KBM-7 (cell line): ENCODE measurements at regions not wholly inside any gene's neighbourhood (a gene's known extent, or its start where the extent isn't known, plus 50 kb on each side); places are given as distances from the start of the nearest gene placed in this dataset.
A peak's percentile ranks its signal among the peaks of the same experiment; 100 is the strongest.
"Not testable (repeated sequence)": the region's sequence is repeated elsewhere in the genome, so short reads cannot be mapped to it uniquely, and the experiment has no call there.

Experiments
- DNase-seq: peaks from one replicate; pipeline ENCODE4 v3.0.0-alpha.2; 2015
- in situ Hi-C: fragments of 300-500 bp; cut with MboI; formaldehyde crosslinking; loops from 2 replicates; pipeline ENCODE4 v1.14.3; 2020; ENCODE audit warnings: low sequenced_read_pairs, low pct_unique_long_range_greater_than_20kb, mixed read lengths

- DNase-seq, result peak; percentile 12
- in situ Hi-C loops, result no loop called here
Observed at GRCh38 chr3:161598639-161599038, 102.0 kb downstream of the OTOL1 start.

GRCh38 chr3:161599697-161600096 lies 103.1 kb downstream of the OTOL1 start:
- in situ Hi-C loops, result no loop called here

GRCh38 chr3:161600173-161600572 lies 103.6 kb downstream of the OTOL1 start:
- in situ Hi-C loops, result no loop called here
- DNase-seq, result no peak

More at GRCh38 chr3:161599697-161600096, 103.1 kb downstream of the OTOL1 start:
- no peak for DNase-seq

GRCh38 chr3:161602475-161602874 lies 105.9 kb downstream of the OTOL1 start:
- in situ Hi-C loops, result no loop called here
- no peak for DNase-seq

GRCh38 chr3:161602918-161603317 lies 106.3 kb downstream of the OTOL1 start:
- in situ Hi-C loops, result no loop called here
- no peak for DNase-seq

DNA sequence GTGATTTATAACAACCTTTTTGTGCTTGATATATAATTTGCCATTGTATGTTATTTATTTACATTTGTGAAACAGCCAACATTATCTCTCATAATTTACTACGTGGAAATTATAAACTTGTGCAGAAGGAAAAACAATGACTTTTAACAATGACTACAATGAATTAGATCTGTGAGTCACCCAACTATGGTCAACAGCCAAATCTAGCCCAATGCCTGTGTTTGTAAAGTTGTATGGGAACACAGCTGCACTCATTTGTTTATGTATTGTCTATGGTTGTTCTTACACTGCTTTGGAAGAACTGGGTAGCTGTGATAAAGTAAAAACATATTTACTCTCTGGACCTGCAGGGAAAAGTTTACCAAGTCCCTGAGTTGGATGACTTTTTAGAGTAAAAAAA lies 110.4 kb downstream of the OTOL1 start:
- no peak for DNase-seq
- in situ Hi-C loops, result no loop called here

DNA sequence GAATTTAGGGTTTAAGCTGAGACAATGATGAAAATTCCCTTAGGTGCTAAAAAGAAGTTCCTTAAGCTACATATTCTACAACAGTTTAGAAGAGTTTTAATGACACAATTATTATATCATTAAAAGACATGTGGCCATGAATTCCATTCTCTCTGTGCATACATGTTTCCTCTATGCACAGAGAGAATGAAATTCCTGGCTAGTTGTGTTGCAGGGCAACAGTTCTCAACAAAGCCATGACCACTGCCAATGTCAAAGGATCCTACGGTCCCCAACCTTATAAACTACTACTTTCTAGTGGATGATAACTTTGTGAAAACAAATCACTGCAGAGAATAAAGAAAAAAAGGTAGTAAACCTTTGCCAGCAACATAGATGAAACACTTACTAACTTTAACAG lies 122.7 kb downstream of the OTOL1 start:
- in situ Hi-C loops, result no loop called here
- no peak for DNase-seq

GRCh38 chr3:161630794-161631193 lies 134.2 kb downstream of the OTOL1 start:
- peak; percentile 34 for DNase-seq
- in situ Hi-C loops, result no loop called here

- in situ Hi-C loops, result no loop called here
- no peak for DNase-seq
Observed at GRCh38 chr3:161631536-161631935, 134.9 kb downstream of the OTOL1 start.

DNA sequence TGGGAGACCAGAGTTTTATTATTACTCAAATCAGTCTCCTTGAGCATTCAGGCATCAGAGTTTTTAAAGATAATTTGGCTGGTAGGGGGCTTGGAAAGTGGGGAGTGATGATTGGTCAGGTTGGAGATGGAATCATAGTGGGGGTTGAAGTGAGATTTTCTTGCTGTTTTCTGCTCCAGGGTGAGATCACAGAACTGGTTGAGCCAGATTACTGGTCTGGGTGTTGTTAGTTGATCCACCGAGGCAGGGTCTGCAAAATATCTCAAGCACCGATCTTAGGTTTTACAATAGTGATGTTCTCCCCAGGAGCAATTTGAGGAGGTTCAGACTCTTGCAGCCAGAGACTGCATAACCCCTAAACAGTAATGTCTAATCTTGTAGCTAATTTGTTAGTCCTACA lies 141.0 kb downstream of the OTOL1 start:
- in situ Hi-C loops, result no loop called here

DNA sequence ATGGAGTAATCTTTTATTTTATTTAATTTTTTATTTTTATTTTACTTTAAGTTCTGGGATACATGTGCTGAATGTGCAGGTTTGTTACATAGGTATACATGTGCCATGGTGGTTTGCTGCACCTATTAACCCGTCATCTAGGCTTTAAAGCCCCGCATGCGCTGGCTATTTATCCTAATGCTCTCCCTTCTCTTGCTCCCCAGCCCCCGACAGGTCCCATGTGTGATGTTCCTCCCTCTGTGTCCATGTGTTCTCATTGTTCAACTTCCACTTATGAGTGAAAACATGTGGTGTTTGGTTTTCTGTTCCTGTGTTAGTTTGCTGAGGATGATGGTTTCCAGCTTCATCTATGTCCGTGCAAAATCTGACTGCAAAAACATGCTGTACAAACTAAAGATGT lies 142.5 kb downstream of the OTOL1 start:
- not testable (repeated sequence) for DNase-seq

More for the DNA sequence above, 141.0 kb downstream of the OTOL1 start:
- no peak for DNase-seq

GRCh38 chr3:161640181-161640580 lies 143.6 kb downstream of the OTOL1 start:
- no peak for DNase-seq
- in situ Hi-C loops, result no loop called here

More for the DNA sequence above, 142.5 kb downstream of the OTOL1 start:
- in situ Hi-C loops, result not testable (repeated sequence)

GRCh38 chr3:161641287-161641686 lies 144.7 kb downstream of the OTOL1 start:
- in situ Hi-C loops, result no loop called here

GRCh38 chr3:161644891-161645635 lies 148.5 kb downstream of the OTOL1 start:
- in situ Hi-C loops, result no loop called here

More at GRCh38 chr3:161641287-161641686, 144.7 kb downstream of the OTOL1 start:
- no peak for DNase-seq

DNA sequence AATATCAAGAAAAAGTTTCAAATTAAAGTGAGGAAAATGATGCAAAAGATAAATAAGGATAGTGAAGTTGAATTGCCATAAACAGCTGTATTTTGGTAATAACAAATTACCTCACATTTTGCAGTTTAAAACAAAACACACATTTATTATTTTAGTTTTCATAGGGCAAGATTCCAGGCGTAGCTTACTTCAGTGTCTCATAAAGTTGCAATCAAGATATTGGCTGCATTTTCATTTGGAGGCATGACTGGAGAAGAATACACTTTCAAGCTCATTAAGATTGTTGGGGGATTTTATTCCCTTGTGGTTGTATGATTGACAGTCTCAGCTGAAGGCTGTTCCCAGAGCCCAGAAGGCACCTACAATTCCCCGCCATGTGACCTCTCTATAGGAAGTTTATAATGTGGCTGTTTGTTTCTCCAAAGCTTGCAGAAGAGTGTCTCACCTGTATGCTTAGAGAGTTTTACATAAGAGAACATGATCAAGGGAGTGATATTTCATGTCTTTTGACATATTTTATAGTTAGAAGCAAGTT lies 151.4 kb downstream of the OTOL1 start:
- in situ Hi-C loops, result no loop called here
- DNase-seq, result no peak

More at GRCh38 chr3:161644891-161645635, 148.5 kb downstream of the OTOL1 start:
- DNase-seq, result no peak

- no peak for DNase-seq
- in situ Hi-C loops, result no loop called here
Observed at GRCh38 chr3:161649900-161650484, 153.4 kb downstream of the OTOL1 start.

DNA sequence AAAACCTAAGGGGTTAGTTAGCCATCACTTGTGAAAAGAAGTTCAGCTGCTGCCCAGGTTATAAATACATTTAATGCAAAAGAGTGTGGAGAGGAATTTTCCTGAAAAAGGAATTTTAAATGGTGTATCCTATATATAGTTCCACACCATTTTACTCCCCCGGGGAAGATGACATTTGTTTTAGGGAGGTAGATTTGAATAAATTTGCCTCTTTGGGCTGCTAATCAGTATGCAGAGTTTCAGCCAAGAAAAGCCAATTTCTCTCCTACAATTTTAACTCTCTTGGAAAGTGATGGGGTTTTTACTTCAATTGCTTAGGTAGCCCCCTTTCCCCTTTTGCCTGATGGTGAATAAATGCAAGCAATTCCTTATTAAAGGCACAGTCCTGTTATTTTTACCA lies 161.2 kb downstream of the OTOL1 start:
- in situ Hi-C loops, result no loop called here
- no peak for DNase-seq

- DNase-seq, result no peak
- in situ Hi-C loops, result no loop called here
Observed at GRCh38 chr3:161671141-161671540, 174.5 kb downstream of the OTOL1 start.

DNA sequence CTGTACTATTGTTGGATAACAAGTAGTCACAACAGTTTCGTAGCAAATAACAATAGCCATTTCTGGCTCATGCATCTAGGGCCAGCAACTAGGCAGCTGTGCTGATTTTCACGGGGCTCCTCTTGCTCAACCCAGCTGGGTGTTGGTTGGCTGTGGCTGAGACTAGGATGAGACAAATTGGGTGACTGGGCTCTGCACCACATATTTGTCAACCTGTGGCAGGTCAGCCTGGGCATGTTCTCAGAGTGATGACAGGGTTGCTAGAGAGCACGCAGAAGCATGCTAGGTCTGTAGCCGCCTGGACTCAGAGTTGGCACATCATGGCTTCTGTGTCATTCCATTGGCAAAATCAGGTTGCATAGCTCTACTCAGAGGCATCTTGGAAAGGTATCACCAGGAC lies 175.9 kb downstream of the OTOL1 start:
- in situ Hi-C loops, result no loop called here
- DNase-seq, result no peak

DNA sequence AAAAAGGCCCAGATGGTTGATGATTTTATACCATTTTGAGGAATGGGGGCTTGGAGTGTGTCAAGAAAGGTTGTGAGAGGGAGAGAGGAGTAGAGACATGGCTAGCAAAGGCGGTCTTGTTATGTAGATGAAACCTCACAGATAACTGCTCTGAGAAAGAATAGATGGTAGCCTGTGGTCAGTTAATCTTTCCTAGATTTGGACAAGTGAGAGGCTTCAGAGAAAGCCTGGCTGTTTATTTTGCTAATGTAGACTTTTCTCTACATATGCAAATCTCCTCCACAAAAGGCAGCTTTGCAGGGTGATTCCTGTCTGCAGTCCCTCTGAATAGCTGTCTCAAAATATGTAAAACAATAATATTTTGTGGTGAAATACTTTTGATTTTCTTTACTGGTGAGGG lies 177.3 kb downstream of the OTOL1 start:
- in situ Hi-C loops, result no loop called here
- DNase-seq, result no peak
